Thyroid gland (tissue), 4 donors: ENCODE measurements at regions not wholly inside any gene's neighbourhood (a gene's known extent, or its start where the extent isn't known, plus 50 kb on each side); places are given as distances from the start of the nearest gene placed in this dataset.

ENCODE experiments used
- POLR2A ChIP-seq, 2 donors: fragments of 450-650 bp; IDR thresholded peaks; one replicate each; pipeline ENCODE4 v1.6.1; 2017; ENCODE audit warnings: antibody characterized with exemption in 2 of 2, mild to moderate bottlenecking in 2 of 2, moderate library complexity in 1 of 2
- TF ChIP-seq, protein P1 (sequence below), 6 experiments: fragments of 200-600 bp in 3 of 6; fragments of 450-650 bp in 3 of 6; sonication (generic) in 3 of 6; IDR thresholded peaks; one replicate each; pipeline ENCODE4 v1.5.1; 2016 to 2019; ENCODE audit warnings: antibody characterized with exemption in 6 of 6, mild to moderate bottlenecking in 2 of 6, inconsistent platforms in 1 of 6, moderate library complexity in 1 of 6

DNA sequence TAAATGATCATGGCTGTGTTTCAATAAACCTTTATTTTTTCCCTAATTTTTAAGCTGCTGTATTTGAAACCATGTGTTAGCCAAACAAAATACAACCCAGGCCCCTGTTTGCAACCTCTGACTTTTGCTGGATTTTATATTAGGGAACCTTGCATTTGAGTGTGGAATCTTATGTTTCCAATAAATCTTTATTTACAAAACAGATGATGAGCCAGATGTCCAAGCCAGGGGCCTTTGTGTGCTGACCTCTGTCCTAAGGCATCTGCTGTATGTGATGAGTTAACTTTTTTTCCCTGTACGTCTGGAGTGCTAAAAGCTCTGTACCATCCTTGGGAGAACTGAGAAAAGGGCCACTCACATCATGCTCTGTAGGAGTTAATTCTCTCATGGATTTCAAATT lies 162.9 kb downstream of the TRIB2 start:
- no peak for TF ChIP-seq POLR2A (IDR thresholded peaks at IDR 0.05)
- TF ChIP-seq, protein P1, sequence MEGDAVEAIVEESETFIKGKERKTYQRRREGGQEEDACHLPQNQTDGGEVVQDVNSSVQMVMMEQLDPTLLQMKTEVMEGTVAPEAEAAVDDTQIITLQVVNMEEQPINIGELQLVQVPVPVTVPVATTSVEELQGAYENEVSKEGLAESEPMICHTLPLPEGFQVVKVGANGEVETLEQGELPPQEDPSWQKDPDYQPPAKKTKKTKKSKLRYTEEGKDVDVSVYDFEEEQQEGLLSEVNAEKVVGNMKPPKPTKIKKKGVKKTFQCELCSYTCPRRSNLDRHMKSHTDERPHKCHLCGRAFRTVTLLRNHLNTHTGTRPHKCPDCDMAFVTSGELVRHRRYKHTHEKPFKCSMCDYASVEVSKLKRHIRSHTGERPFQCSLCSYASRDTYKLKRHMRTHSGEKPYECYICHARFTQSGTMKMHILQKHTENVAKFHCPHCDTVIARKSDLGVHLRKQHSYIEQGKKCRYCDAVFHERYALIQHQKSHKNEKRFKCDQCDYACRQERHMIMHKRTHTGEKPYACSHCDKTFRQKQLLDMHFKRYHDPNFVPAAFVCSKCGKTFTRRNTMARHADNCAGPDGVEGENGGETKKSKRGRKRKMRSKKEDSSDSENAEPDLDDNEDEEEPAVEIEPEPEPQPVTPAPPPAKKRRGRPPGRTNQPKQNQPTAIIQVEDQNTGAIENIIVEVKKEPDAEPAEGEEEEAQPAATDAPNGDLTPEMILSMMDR (IDR thresholded peaks at IDR 0.05): no peak
